Fibroblast of lung (primary cell): ENCODE measurements at regions not wholly inside any gene's neighbourhood (a gene's known extent, or its start where the extent isn't known, plus 50 kb on each side); places are given as distances from the start of the nearest gene placed in this dataset.

Source experiments
- DNase-seq, 2 donors: peaks; one replicate each; pipeline versions ENCODE4 v3.0.0 to v3.0.0-alpha.2; 2010; ENCODE audit warnings: low read depth in 2 of 2
- H2AFZ ChIP-seq: 2 replicates; pipeline ENCODE4 v1.5.1; 2012; ENCODE audit warnings: low read length, control low read depth, inconsistent platforms
- H3K27ac ChIP-seq: 2 replicates; pipeline ENCODE4 v1.5.1; 2011; ENCODE audit warnings: low read length, control low read depth; ENCODE audit not compliant: insufficient read depth
- H3K27me3 ChIP-seq: 2 replicates; pipeline ENCODE4 v1.5.1; 2011; ENCODE audit warnings: mild to moderate bottlenecking, low read length; ENCODE audit not compliant: control insufficient read depth, insufficient read depth
- H3K36me3 ChIP-seq: 2 replicates; pipeline ENCODE4 v1.5.1; 2011; ENCODE audit warnings: low read length; ENCODE audit not compliant: control insufficient read depth, insufficient read depth
- H3K4me1 ChIP-seq: 2 replicates; pipeline ENCODE4 v1.5.1; 2011; ENCODE audit warnings: low read length; ENCODE audit not compliant: control insufficient read depth, insufficient read depth; ENCODE audit errors: extremely low read depth
- H3K4me2 ChIP-seq: 2 replicates; pipeline ENCODE4 v1.5.1; 2011; ENCODE audit warnings: low read length, control low read depth; ENCODE audit not compliant: insufficient read depth; ENCODE audit errors: extremely low read depth
- H3K4me3 ChIP-seq, 4 experiments: fragments of 200-600 bp in 1 of 4; sonication (generic) in 1 of 4; replicated peaks in 1 of 4; 2 replicates each; pipeline ENCODE4 v1.5.1; 2011 to 2016; ENCODE audit warnings: low read length in 4 of 4, low read depth in 3 of 4, mild to moderate bottlenecking in 3 of 4, control low read depth in 2 of 4, inconsistent platforms in 1 of 4, mixed read lengths in 1 of 4; ENCODE audit not compliant: insufficient read depth in 1 of 4; ENCODE audit errors: control extremely low read depth in 1 of 4
- H3K79me2 ChIP-seq: 2 replicates; pipeline ENCODE4 v1.5.1; 2012; ENCODE audit warnings: mild to moderate bottlenecking, low read length, inconsistent platforms; ENCODE audit not compliant: control insufficient read depth, insufficient read depth
- H3K9ac ChIP-seq: 2 replicates; pipeline ENCODE4 v1.5.1; 2011; ENCODE audit warnings: mild to moderate bottlenecking, low read length, control low read depth; ENCODE audit not compliant: insufficient read depth
- H3K9me3 ChIP-seq: 2 replicates; pipeline ENCODE4 v1.5.1; 2012; ENCODE audit warnings: low read depth, low read length; ENCODE audit not compliant: control insufficient read depth, insufficient read depth
- H4K20me1 ChIP-seq: 2 replicates; pipeline ENCODE4 v1.5.1; 2011; ENCODE audit warnings: low read length; ENCODE audit not compliant: control insufficient read depth, insufficient read depth; ENCODE audit errors: extremely low read depth
- EZH2 ChIP-seq: IDR thresholded peaks from 2 replicates; pipeline ENCODE4 v1.5.1; 2012; ENCODE audit warnings: low read length, control low read depth, mild to moderate bottlenecking; ENCODE audit errors: missing control alignments
- TF ChIP-seq, protein P1 (sequence below), 2 donors: IDR thresholded peaks in 1 of 2; conservative IDR thresholded peaks in 1 of 2; 1 replicate in 1 of 2; 2 replicates in 1 of 2; pipeline ENCODE4 v1.5.1; 2011 to 2012; ENCODE audit warnings: low read length in 2 of 2, control low read depth in 1 of 2, inconsistent platforms in 1 of 2, low read depth in 1 of 2, mild to moderate bottlenecking in 1 of 2

- no peak overlapping the region for H3K27ac ChIP-seq
- H3K4me3 ChIP-seq: no peak overlapping the region
- H3K27me3 ChIP-seq: no peaks in the 10 kb centered on the region
- no peaks in the 10 kb centered on the region for H3K36me3 ChIP-seq
- no peaks in the 10 kb centered on the region for H3K4me1 ChIP-seq
- TF ChIP-seq EZH2: no peak
- TF ChIP-seq, protein P1, sequence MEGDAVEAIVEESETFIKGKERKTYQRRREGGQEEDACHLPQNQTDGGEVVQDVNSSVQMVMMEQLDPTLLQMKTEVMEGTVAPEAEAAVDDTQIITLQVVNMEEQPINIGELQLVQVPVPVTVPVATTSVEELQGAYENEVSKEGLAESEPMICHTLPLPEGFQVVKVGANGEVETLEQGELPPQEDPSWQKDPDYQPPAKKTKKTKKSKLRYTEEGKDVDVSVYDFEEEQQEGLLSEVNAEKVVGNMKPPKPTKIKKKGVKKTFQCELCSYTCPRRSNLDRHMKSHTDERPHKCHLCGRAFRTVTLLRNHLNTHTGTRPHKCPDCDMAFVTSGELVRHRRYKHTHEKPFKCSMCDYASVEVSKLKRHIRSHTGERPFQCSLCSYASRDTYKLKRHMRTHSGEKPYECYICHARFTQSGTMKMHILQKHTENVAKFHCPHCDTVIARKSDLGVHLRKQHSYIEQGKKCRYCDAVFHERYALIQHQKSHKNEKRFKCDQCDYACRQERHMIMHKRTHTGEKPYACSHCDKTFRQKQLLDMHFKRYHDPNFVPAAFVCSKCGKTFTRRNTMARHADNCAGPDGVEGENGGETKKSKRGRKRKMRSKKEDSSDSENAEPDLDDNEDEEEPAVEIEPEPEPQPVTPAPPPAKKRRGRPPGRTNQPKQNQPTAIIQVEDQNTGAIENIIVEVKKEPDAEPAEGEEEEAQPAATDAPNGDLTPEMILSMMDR (conservative IDR thresholded peaks at IDR 0.05 in 1 of 2, IDR thresholded peaks at IDR 0.05 in 1 of 2; ENCODE audit: low read depth in 1 of 2, low read length in 2 of 2): no peak
- no peaks in the 10 kb centered on the region for H3K9me3 ChIP-seq
- H3K4me2 ChIP-seq: no peak overlapping the region
- no peak overlapping the region for H3K9ac ChIP-seq
- no peaks in the 10 kb centered on the region for H3K79me2 ChIP-seq
- no peaks in the 10 kb centered on the region for H4K20me1 ChIP-seq
- DNase-seq: peak in 1 of 2 donors; percentile 94
- no peak overlapping the region for H2AFZ ChIP-seq
Measured at GRCh38 chr2:162926501-162926900, 87.9 kb upstream of the KCNH7 start.

DNA sequence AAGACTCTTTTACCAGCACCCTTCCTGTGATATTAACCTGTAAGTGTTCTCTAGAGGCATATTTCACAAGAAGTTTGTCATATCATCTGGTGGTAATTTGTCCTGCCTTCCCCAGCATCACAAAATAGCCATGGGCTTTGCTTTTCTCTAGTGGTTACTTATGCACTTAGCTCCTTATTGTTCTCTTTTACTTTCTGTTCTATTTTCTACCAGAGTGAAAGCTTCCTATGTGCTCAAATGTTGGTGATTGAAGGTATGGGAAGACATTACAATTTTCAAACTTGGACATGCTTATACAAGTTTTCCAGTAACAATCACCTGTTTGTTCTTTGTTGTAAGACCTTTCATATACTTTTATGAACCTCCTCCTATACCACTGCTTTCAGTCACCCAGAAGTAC lies 87.0 kb upstream of the KCNH7 start:
- H3K27me3 ChIP-seq: no peaks in the 10 kb centered on the region
- H2AFZ ChIP-seq: no peak overlapping the region
- no peak for DNase-seq
- no peaks in the 10 kb centered on the region for H3K4me1 ChIP-seq
- no peaks in the 10 kb centered on the region for H3K36me3 ChIP-seq
- no peak overlapping the region for H3K4me2 ChIP-seq
- no peak overlapping the region for H3K4me3 ChIP-seq
- no peaks in the 10 kb centered on the region for H4K20me1 ChIP-seq
- H3K79me2 ChIP-seq: no peaks in the 10 kb centered on the region
- no peak overlapping the region for H3K27ac ChIP-seq
- no peaks in the 10 kb centered on the region for H3K9me3 ChIP-seq
- no peak overlapping the region for H3K9ac ChIP-seq
- TF ChIP-seq, protein P1 (conservative IDR thresholded peaks at IDR 0.05 in 1 of 2, IDR thresholded peaks at IDR 0.05 in 1 of 2; ENCODE audit: low read depth in 1 of 2, low read length in 2 of 2): no peak
- no peak for TF ChIP-seq EZH2

- no peak for TF ChIP-seq EZH2
- TF ChIP-seq, protein P1 (conservative IDR thresholded peaks at IDR 0.05 in 1 of 2, IDR thresholded peaks at IDR 0.05 in 1 of 2; ENCODE audit: low read depth in 1 of 2, low read length in 2 of 2): no peak
- no peak overlapping the region for H3K4me2 ChIP-seq
- H3K4me1 ChIP-seq: no peaks in the 10 kb centered on the region
- H3K79me2 ChIP-seq: no peaks in the 10 kb centered on the region
- H3K9ac ChIP-seq: no peak overlapping the region
- H3K27ac ChIP-seq: no peak overlapping the region
- H3K36me3 ChIP-seq: no peaks in the 10 kb centered on the region
- no peaks in the 10 kb centered on the region for H3K27me3 ChIP-seq
- H3K4me3 ChIP-seq: no peak overlapping the region
- H4K20me1 ChIP-seq: no peaks in the 10 kb centered on the region
- no peaks in the 10 kb centered on the region for H3K9me3 ChIP-seq
- no peak overlapping the region for H2AFZ ChIP-seq
- peak in 1 of 2 donors; percentile 69 for DNase-seq
Measured at GRCh38 chr2:162919111-162919510, 80.5 kb upstream of the KCNH7 start.
